ENCODE measurements at regions not wholly inside any gene's neighbourhood (a gene's known extent, or its start where the extent isn't known, plus 50 kb on each side); places are given as distances from the start of the nearest gene placed in this dataset.

- Histone ChIP-seq H3K36me3 (ENCODE audit: control insufficient read depth, insufficient read depth, low read length) (no peaks in the 10 kb centered on the region), H3K4me3 (ENCODE audit: low read depth, low read length) (no peak overlapping the region), H3K4me1 (no peaks in the 10 kb centered on the region), H3K27me3 (replicated peaks; ENCODE audit: control insufficient read depth, insufficient read depth, low read length) (no peaks in the 10 kb centered on the region), H3K9me3 (no peaks in the 10 kb centered on the region)
- no peaks in the 10 kb centered on the region for H3K4me1 Mint-ChIP-seq (ENCODE audit: low read depth, unreplicated experiment)
- BruUV-seq (replicated peaks): no TSS peak
- no peak overlapping the region for H3K4me3 Mint-ChIP-seq (ENCODE audit: unreplicated experiment)
- POLR2A ChIA-PET: interaction anchor here (0.6 kb wide), 1 partner anchor 164 kb away, joined by 3 read pairs; no protein-coding TSS in a partner anchor
- DNase-seq: no peak
- TF ChIP-seq, protein P1, sequence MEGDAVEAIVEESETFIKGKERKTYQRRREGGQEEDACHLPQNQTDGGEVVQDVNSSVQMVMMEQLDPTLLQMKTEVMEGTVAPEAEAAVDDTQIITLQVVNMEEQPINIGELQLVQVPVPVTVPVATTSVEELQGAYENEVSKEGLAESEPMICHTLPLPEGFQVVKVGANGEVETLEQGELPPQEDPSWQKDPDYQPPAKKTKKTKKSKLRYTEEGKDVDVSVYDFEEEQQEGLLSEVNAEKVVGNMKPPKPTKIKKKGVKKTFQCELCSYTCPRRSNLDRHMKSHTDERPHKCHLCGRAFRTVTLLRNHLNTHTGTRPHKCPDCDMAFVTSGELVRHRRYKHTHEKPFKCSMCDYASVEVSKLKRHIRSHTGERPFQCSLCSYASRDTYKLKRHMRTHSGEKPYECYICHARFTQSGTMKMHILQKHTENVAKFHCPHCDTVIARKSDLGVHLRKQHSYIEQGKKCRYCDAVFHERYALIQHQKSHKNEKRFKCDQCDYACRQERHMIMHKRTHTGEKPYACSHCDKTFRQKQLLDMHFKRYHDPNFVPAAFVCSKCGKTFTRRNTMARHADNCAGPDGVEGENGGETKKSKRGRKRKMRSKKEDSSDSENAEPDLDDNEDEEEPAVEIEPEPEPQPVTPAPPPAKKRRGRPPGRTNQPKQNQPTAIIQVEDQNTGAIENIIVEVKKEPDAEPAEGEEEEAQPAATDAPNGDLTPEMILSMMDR (IDR thresholded peaks at IDR 0.05; ENCODE audit: insufficient read depth in 1 of 2, low read depth in 1 of 2, low read length in 1 of 2, severe bottlenecking in 1 of 2, unreplicated experiment in 1 of 2): no peak
- no peak overlapping the region for H3K27ac Mint-ChIP-seq (ENCODE audit: unreplicated experiment)
- H3K27me3 Mint-ChIP-seq (ENCODE audit: insufficient read depth, unreplicated experiment): peaks cover 14% of the 10 kb centered on the region
- CTCF ChIA-PET: no interaction called here
- no peaks in the 10 kb centered on the region for H3K36me3 Mint-ChIP-seq (ENCODE audit: insufficient read depth, unreplicated experiment)
- intact Hi-C loops (cut with micrococcal nuclease; ENCODE audit: unreplicated experiment): no loop called here
- H3K9me3 Mint-ChIP-seq (ENCODE audit: unreplicated experiment): no peaks in the 10 kb centered on the region
Measured at GRCh38 chr2:100630473-100630977, 67.7 kb downstream of the PDCL3 start.

GRCh38 chr2:100632037-100632436 is 69.2 kb downstream of the PDCL3 start:
- POLR2A ChIA-PET: no interaction called here

DNA sequence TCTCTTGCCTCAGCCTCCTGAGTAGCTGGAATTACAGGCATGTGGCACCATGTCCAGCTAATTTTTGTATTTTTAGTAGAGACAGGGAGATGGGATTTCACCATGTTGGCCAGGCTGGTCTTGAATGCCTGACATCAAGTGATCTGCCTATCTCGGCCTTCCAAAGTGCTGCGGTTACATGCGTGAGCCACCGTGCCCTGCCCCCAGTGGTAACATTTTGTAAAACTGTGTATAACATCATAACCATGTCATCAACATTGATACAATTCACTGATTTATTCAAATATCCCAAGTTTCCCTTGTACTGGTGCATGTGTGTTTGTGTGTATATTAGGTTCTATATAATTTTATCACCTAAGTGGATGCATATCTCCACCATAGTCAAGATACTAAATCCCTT is 70.0 kb downstream of the PDCL3 start:
- Mint-ChIP-seq H3K9me3 (ENCODE audit: unreplicated experiment) (no peaks in the 10 kb centered on the region), H3K36me3 (ENCODE audit: insufficient read depth, unreplicated experiment) (no peaks in the 10 kb centered on the region), H3K27me3 (ENCODE audit: insufficient read depth, unreplicated experiment) (peaks cover 22% of the 10 kb centered on the region), H3K4me1 (ENCODE audit: low read depth, unreplicated experiment) (no peaks in the 10 kb centered on the region), H3K4me3 (ENCODE audit: unreplicated experiment) (no peak overlapping the region), H3K27ac (ENCODE audit: unreplicated experiment) (no peak overlapping the region)
- TF ChIP-seq, protein P1 (IDR thresholded peaks at IDR 0.05; ENCODE audit: insufficient read depth in 1 of 2, low read depth in 1 of 2, low read length in 1 of 2, severe bottlenecking in 1 of 2, unreplicated experiment in 1 of 2): no peak
- Histone ChIP-seq H3K4me1 (no peaks in the 10 kb centered on the region), H3K9me3 (no peaks in the 10 kb centered on the region), H3K27me3 (replicated peaks; ENCODE audit: control insufficient read depth, insufficient read depth, low read length) (no peaks in the 10 kb centered on the region), H3K36me3 (ENCODE audit: control insufficient read depth, insufficient read depth, low read length) (no peaks in the 10 kb centered on the region), H3K4me3 (ENCODE audit: low read depth, low read length) (no peak overlapping the region)
- intact Hi-C loops (cut with micrococcal nuclease; ENCODE audit: unreplicated experiment): no loop called here
- ChIA-PET CTCF (no interaction called here), POLR2A (no interaction called here)
- BruUV-seq (replicated peaks): no TSS peak
- DNase-seq: no peak

More at GRCh38 chr2:100632037-100632436, 69.2 kb downstream of the PDCL3 start:
- Mint-ChIP-seq H3K27me3 (ENCODE audit: insufficient read depth, unreplicated experiment) (peaks cover 21% of the 10 kb centered on the region), H3K27ac (ENCODE audit: unreplicated experiment) (no peak overlapping the region), H3K4me1 (ENCODE audit: low read depth, unreplicated experiment) (no peaks in the 10 kb centered on the region), H3K4me3 (ENCODE audit: unreplicated experiment) (no peak overlapping the region), H3K36me3 (ENCODE audit: insufficient read depth, unreplicated experiment) (no peaks in the 10 kb centered on the region), H3K9me3 (ENCODE audit: unreplicated experiment) (no peaks in the 10 kb centered on the region)
- Histone ChIP-seq H3K36me3 (ENCODE audit: control insufficient read depth, insufficient read depth, low read length) (no peaks in the 10 kb centered on the region), H3K4me3 (ENCODE audit: low read depth, low read length) (no peak overlapping the region), H3K27me3 (replicated peaks; ENCODE audit: control insufficient read depth, insufficient read depth, low read length) (no peaks in the 10 kb centered on the region), H3K9me3 (no peaks in the 10 kb centered on the region), H3K4me1 (no peaks in the 10 kb centered on the region)
- intact Hi-C loops (cut with micrococcal nuclease; ENCODE audit: unreplicated experiment): no loop called here
- TF ChIP-seq, protein P1 (IDR thresholded peaks at IDR 0.05; ENCODE audit: insufficient read depth in 1 of 2, low read depth in 1 of 2, low read length in 1 of 2, severe bottlenecking in 1 of 2, unreplicated experiment in 1 of 2): no peak
- CTCF ChIA-PET: no interaction called here
- DNase-seq: no peak
- no TSS peak for BruUV-seq (replicated peaks)
